RWPE2 (cell line): ENCODE measurements at regions not wholly inside any gene's neighbourhood (a gene's known extent, or its start where the extent isn't known, plus 50 kb on each side); places are given as distances from the start of the nearest gene placed in this dataset.

Experiments used
- ATAC-seq: fragments of 200-7000 bp; cut with Tn5 transposase; 3 replicates; pipeline ENCODE4 v1.9.1; 2021; ENCODE audit warnings: low read depth
- DNase-seq: peaks from one replicate; pipeline ENCODE4 v3.0.0-alpha.2; 2020; ENCODE audit warnings: low spot score
- H3K27ac ChIP-seq: fragments of 450-650 bp; 2 replicates; pipeline ENCODE4 v1.5.1; 2017; ENCODE audit warnings: mild to moderate bottlenecking; ENCODE audit not compliant: poor library complexity, severe bottlenecking
- H3K27me3 ChIP-seq: fragments of 250-450 bp; sonication (Bioruptor Pico); 2 replicates; pipeline ENCODE4 v1.5.1; 2021; ENCODE audit warnings: mild to moderate bottlenecking, moderate library complexity; ENCODE audit not compliant: insufficient read depth, poor library complexity, severe bottlenecking
- H3K36me3 ChIP-seq: fragments of 250-450 bp; sonication (Bioruptor Pico); 2 replicates; pipeline ENCODE4 v1.5.1; 2020; ENCODE audit warnings: low read depth, mild to moderate bottlenecking, moderate library complexity
- H3K4me1 ChIP-seq: fragments of 250-450 bp; sonication (Bioruptor Pico); 2 replicates; pipeline ENCODE4 v1.5.1; 2021; ENCODE audit warnings: mild to moderate bottlenecking, moderate library complexity; ENCODE audit not compliant: insufficient read depth, poor library complexity, severe bottlenecking
- H3K4me3 ChIP-seq: fragments of 250-450 bp; sonication (Bioruptor Pico); 2 replicates; pipeline ENCODE4 v1.5.1; 2021; ENCODE audit warnings: mild to moderate bottlenecking, moderate library complexity; ENCODE audit not compliant: severe bottlenecking
- H3K9me3 ChIP-seq: fragments of 250-450 bp; sonication (Bioruptor Pico); 2 replicates; pipeline ENCODE4 v1.5.1; 2021; ENCODE audit warnings: mild to moderate bottlenecking, moderate library complexity; ENCODE audit not compliant: severe bottlenecking
- CTCF ChIP-seq: fragments of 450-650 bp; IDR thresholded peaks from one replicate; pipeline ENCODE4 v1.5.1; 2017; ENCODE audit warnings: mild to moderate bottlenecking, moderate library complexity; ENCODE audit not compliant: poor library complexity, severe bottlenecking

- no peaks in the 10 kb centered on the region for H3K27me3 ChIP-seq
- no peak for DNase-seq
- no peak for ATAC-seq
- no peaks in the 10 kb centered on the region for H3K9me3 ChIP-seq
- H3K4me1 ChIP-seq = no peaks in the 10 kb centered on the region
- no peak overlapping the region for H3K27ac ChIP-seq
- no peak overlapping the region for H3K4me3 ChIP-seq
- TF ChIP-seq CTCF = no peak
- H3K36me3 ChIP-seq = no peaks in the 10 kb centered on the region
Measured at GRCh38 chr16:11411059-11411550, 65.8 kb downstream of the RMI2 start.

GRCh38 chr16:11412175-11412904, 67.1 kb downstream of the RMI2 start:
- H3K4me1 ChIP-seq = no peaks in the 10 kb centered on the region
- no peaks in the 10 kb centered on the region for H3K27me3 ChIP-seq
- TF ChIP-seq CTCF = no peak
- no peak for DNase-seq
- H3K9me3 ChIP-seq = no peaks in the 10 kb centered on the region
- no peak for ATAC-seq
- no peak overlapping the region for H3K27ac ChIP-seq
- H3K36me3 ChIP-seq = no peaks in the 10 kb centered on the region
- H3K4me3 ChIP-seq = no peak overlapping the region

GRCh38 chr16:11412965-11413887, 68.0 kb downstream of the RMI2 start:
- DNase-seq = no peak
- H3K4me3 ChIP-seq = no peak overlapping the region
- H3K27ac ChIP-seq = no peak overlapping the region
- no peak for TF ChIP-seq CTCF
- no peaks in the 10 kb centered on the region for H3K27me3 ChIP-seq
- no peaks in the 10 kb centered on the region for H3K4me1 ChIP-seq
- ATAC-seq = no peak
- H3K9me3 ChIP-seq = no peaks in the 10 kb centered on the region
- H3K36me3 ChIP-seq = no peaks in the 10 kb centered on the region

- no peak overlapping the region for H3K27ac ChIP-seq
- DNase-seq (no peak), ATAC-seq (no peak)
- no peaks in the 10 kb centered on the region for H3K9me3 ChIP-seq
- no peaks in the 10 kb centered on the region for H3K27me3 ChIP-seq
- no peak for TF ChIP-seq CTCF
- no peaks in the 10 kb centered on the region for H3K4me1 ChIP-seq
- H3K4me3 ChIP-seq = no peak overlapping the region
- no peaks in the 10 kb centered on the region for H3K36me3 ChIP-seq
Measured at GRCh38 chr16:11413907-11414595, 68.8 kb downstream of the RMI2 start.
